ENCODE measurements at regions not wholly inside any gene's neighbourhood (a gene's known extent, or its start where the extent isn't known, plus 50 kb on each side); places are given as distances from the start of the nearest gene placed in this dataset.

GRCh38 chrX:8971116-8971515 lies 62.8 kb downstream of the FAM9B start:
- TF ChIP-seq CTCF (conservative IDR thresholded peaks at IDR 0.05; ENCODE audit: low read length) (peak; percentile 53; the same call in 1 of the 2 replicates), EZH2phosphoT487 (IDR thresholded peaks at IDR 0.05; ENCODE audit: borderline replicate concordance, low read depth, low read length) (no peak)
